CD4-positive, alpha-beta T cell (primary cell): ENCODE measurements at regions not wholly inside any gene's neighbourhood (a gene's known extent, or its start where the extent isn't known, plus 50 kb on each side); places are given as distances from the start of the nearest gene placed in this dataset.

Experiments
- ATAC-seq: fragments of 200-7000 bp; cut with Tn5 transposase; one replicate; pipeline ENCODE4 v1.10.0; 2022; ENCODE audit warnings: mild to moderate bottlenecking; ENCODE audit not compliant: poor library complexity
- CTCF ChIA-PET: fragments of 350-600 bp; sonication (Branson Sonifier 250); formaldehyde crosslinking; loops from one replicate; lab custom pipeline; 2021; ENCODE audit warnings: antibody characterized with exemption, inconsistent platforms; lab: Charles Lee
- POLR2A ChIA-PET: fragments of 350-600 bp; sonication (Branson Sonifier 250); formaldehyde crosslinking; loops from one replicate; lab custom pipeline; 2021; ENCODE audit warnings: antibody characterized with exemption, inconsistent platforms; lab: Charles Lee
- DNase-seq, 14 experiments: peaks; one replicate each; pipeline ENCODE4 v3.0.0-alpha.2; 2013 to 2020; ENCODE audit warnings: mixed read lengths in 2 of 14
- H3K27ac ChIP-seq, 2 donors: one replicate each; pipeline versions ENCODE4 v1.5.1 to v1.7.0; 2013; ENCODE audit warnings: low read length in 2 of 2, low read depth in 1 of 2, mild to moderate bottlenecking in 1 of 2
- H3K27me3 ChIP-seq, 2 experiments: 1 replicate in 1 of 2; 2 replicates in 1 of 2; pipeline versions ENCODE4 v1.6.1 to v1.7.0; 2013; ENCODE audit warnings: low read length in 2 of 2, control low read depth in 1 of 2, mild to moderate bottlenecking in 1 of 2, moderate library complexity in 1 of 2; ENCODE audit not compliant: insufficient read depth in 2 of 2, control insufficient read depth in 1 of 2
- H3K36me3 ChIP-seq: one replicate; pipeline ENCODE4 v1.6.1; 2013; ENCODE audit warnings: low read length, control low read depth; ENCODE audit not compliant: insufficient read depth
- H3K4me1 ChIP-seq: one replicate; pipeline ENCODE4 v1.6.1; 2013; ENCODE audit warnings: low read length, control low read depth; ENCODE audit not compliant: insufficient read depth
- H3K4me3 ChIP-seq: one replicate; pipeline ENCODE4 v1.5.1; 2013; ENCODE audit warnings: mild to moderate bottlenecking, low read length, moderate library complexity
- H3K9me3 ChIP-seq, 2 experiments: 1 replicate in 1 of 2; 2 replicates in 1 of 2; pipeline versions ENCODE4 v1.6.1 to v1.7.0; 2013; ENCODE audit warnings: low read length in 2 of 2, mild to moderate bottlenecking in 2 of 2, control low read depth in 1 of 2, moderate library complexity in 1 of 2; ENCODE audit not compliant: control insufficient read depth in 1 of 2, insufficient read depth in 1 of 2
- H3K27ac Mint-ChIP-seq: one replicate; pipeline ENCODE4 v1.8.0; 2020; ENCODE audit warnings: mixed read lengths
- H3K27me3 Mint-ChIP-seq: one replicate; pipeline ENCODE4 v1.8.0; 2021; ENCODE audit warnings: mixed read lengths
- H3K36me3 Mint-ChIP-seq: one replicate; pipeline ENCODE4 v1.8.0; 2021; ENCODE audit warnings: low read depth, mixed read lengths
- H3K4me1 Mint-ChIP-seq: one replicate; pipeline ENCODE4 v1.8.0; 2021; ENCODE audit warnings: low read depth, mixed read lengths
- H3K4me3 Mint-ChIP-seq: one replicate; pipeline ENCODE4 v1.8.0; 2020; ENCODE audit warnings: mild to moderate bottlenecking, mixed read lengths
- H3K9me3 Mint-ChIP-seq: one replicate; pipeline ENCODE4 v1.8.0; 2020; ENCODE audit warnings: mixed read lengths
- CTCF ChIP-seq: fragments of 200-600 bp; IDR thresholded peaks from one replicate; pipeline ENCODE4 v1.8.0; 2022; ENCODE audit warnings: antibody characterized with exemption, mild to moderate bottlenecking
- intact Hi-C, 2 experiments: fragments of 100-400 bp; cut with DNase I in 1 of 2; cut with micrococcal nuclease in 1 of 2; formaldehyde crosslinking; loops; one replicate each; pipeline versions ENCODE4 v1.15.1 to v1.9.0; 2023 to 2025; cut with DNase I, micrococcal nuclease

- H3K9me3 Mint-ChIP-seq, result no peaks in the 10 kb centered on the region
- TF ChIP-seq CTCF, result no peak
- H3K36me3 Mint-ChIP-seq, result no peaks in the 10 kb centered on the region
- Histone ChIP-seq H3K4me1 (no peaks in the 10 kb centered on the region), H3K27ac (no peak overlapping the region), H3K27me3 (no peaks in the 10 kb centered on the region), H3K4me3 (no peak overlapping the region), H3K36me3 (no peaks in the 10 kb centered on the region), H3K9me3 (no peaks in the 10 kb centered on the region)
- no peak overlapping the region for H3K27ac Mint-ChIP-seq
- ATAC-seq (no peak), DNase-seq (no peak)
- no peaks in the 10 kb centered on the region for H3K27me3 Mint-ChIP-seq
- ChIA-PET POLR2A (no interaction called here), CTCF (no interaction called here)
- no peak overlapping the region for H3K4me3 Mint-ChIP-seq
- intact Hi-C loops, result loop anchor here in 1 of 2 experiments (5.0 kb wide), 1 partner anchor 50 kb away; no protein-coding TSS in a partner anchor
- H3K4me1 Mint-ChIP-seq, result no peaks in the 10 kb centered on the region
Observed at GRCh38 chr18:66972681-66973080, 368.8 kb upstream of the CDH19 start.

GRCh38 chr18:66971960-66972359 is 368.1 kb upstream of the CDH19 start:
- H3K36me3 Mint-ChIP-seq, result no peaks in the 10 kb centered on the region
- H3K9me3 ChIP-seq, result no peaks in the 10 kb centered on the region
- no peak for ATAC-seq
- H3K9me3 Mint-ChIP-seq, result no peaks in the 10 kb centered on the region
- H3K27ac ChIP-seq, result no peak overlapping the region
- ChIA-PET CTCF (no interaction called here), POLR2A (no interaction called here)
- no peak for TF ChIP-seq CTCF
- H3K4me3 ChIP-seq, result no peak overlapping the region
- no peaks in the 10 kb centered on the region for H3K27me3 ChIP-seq
- intact Hi-C loops, result loop anchor here in 1 of 2 experiments (5.0 kb wide), 1 partner anchor 50 kb away; no protein-coding TSS in a partner anchor
- no peak overlapping the region for H3K4me3 Mint-ChIP-seq
- no peaks in the 10 kb centered on the region for H3K27me3 Mint-ChIP-seq
- DNase-seq, result no peak
- H3K4me1 ChIP-seq, result no peaks in the 10 kb centered on the region
- H3K36me3 ChIP-seq, result no peaks in the 10 kb centered on the region
- no peaks in the 10 kb centered on the region for H3K4me1 Mint-ChIP-seq
- no peak overlapping the region for H3K27ac Mint-ChIP-seq

GRCh38 chr18:66966171-66966570 is 362.3 kb upstream of the CDH19 start:
- no peaks in the 10 kb centered on the region for H3K4me1 ChIP-seq
- H3K27me3 ChIP-seq, result no peaks in the 10 kb centered on the region
- Mint-ChIP-seq H3K36me3 (no peaks in the 10 kb centered on the region), H3K27me3 (no peaks in the 10 kb centered on the region), H3K4me3 (no peak overlapping the region), H3K4me1 (no peaks in the 10 kb centered on the region), H3K27ac (no peak overlapping the region), H3K9me3 (peaks cover 4% of the 10 kb centered on the region)
- ATAC-seq (no peak), DNase-seq (no peak)
- intact Hi-C loops, result no loop called here
- no peak overlapping the region for H3K27ac ChIP-seq
- H3K9me3 ChIP-seq, result no peaks in the 10 kb centered on the region
- no peak for TF ChIP-seq CTCF
- ChIA-PET POLR2A (no interaction called here), CTCF (no interaction called here)
- no peaks in the 10 kb centered on the region for H3K36me3 ChIP-seq
- H3K4me3 ChIP-seq, result no peak overlapping the region
